ENCODE measurements at regions not wholly inside any gene's neighbourhood (a gene's known extent, or its start where the extent isn't known, plus 50 kb on each side); places are given as distances from the start of the nearest gene placed in this dataset.

- TF ChIP-seq CTCF (IDR thresholded peaks at IDR 0.05), result no peak
- TF ChIP-seq EP300 (IDR thresholded peaks at IDR 0.05), result no peak
- TF ChIP-seq POLR2A (IDR thresholded peaks at IDR 0.05), result no peak
Observed at GRCh38 chr4:156335721-156336120, 382.1 kb upstream of the CTSO start.
